Ovary (tissue), 7 donors: ENCODE measurements at regions not wholly inside any gene's neighbourhood (a gene's known extent, or its start where the extent isn't known, plus 50 kb on each side); places are given as distances from the start of the nearest gene placed in this dataset.
"Not testable (repeated sequence)": the region's sequence is repeated elsewhere in the genome, so short reads cannot be mapped to it uniquely, and the experiment has no call there.

Experiments used
- DNase-seq, 5 donors: peaks; one replicate each; pipeline ENCODE4 v3.0.0-alpha.2; 2019 to 2020
- H3K27ac ChIP-seq, 2 donors: fragments of 200-600 bp; one replicate each; pipeline versions ENCODE4 v1.5.1 to v1.8.0; 2019 to 2022
- H3K27me3 ChIP-seq: fragments of 200-600 bp; one replicate; pipeline ENCODE4 v1.8.0; 2022
- H3K36me3 ChIP-seq: fragments of 200-600 bp; sonication (generic); one replicate; pipeline ENCODE4 v1.5.1; 2019
- H3K4me1 ChIP-seq: one replicate; pipeline ENCODE4 v1.8.1; 2013; ENCODE audit warnings: mild to moderate bottlenecking, moderate library complexity; ENCODE audit not compliant: insufficient read depth
- H3K4me3 ChIP-seq: fragments of 200-600 bp; sonication (generic); one replicate; pipeline ENCODE4 v1.5.1; 2017
- H3K9me3 ChIP-seq, 2 donors: fragments of 200-600 bp in 1 of 2; sonication (generic) in 1 of 2; one replicate each; pipeline versions ENCODE4 v1.5.1 to v1.8.1; 2013 to 2019; ENCODE audit warnings: mild to moderate bottlenecking in 1 of 2, moderate library complexity in 1 of 2
- CTCF ChIP-seq, 3 donors: fragments of 450-650 bp in 2 of 3; fragments of 200-600 bp in 1 of 3; IDR thresholded peaks; one replicate each; pipeline versions ENCODE4 v1.5.1 to v1.8.0; 2016 to 2022; ENCODE audit warnings: antibody characterized with exemption in 3 of 3, mild to moderate bottlenecking in 1 of 3
- EP300 ChIP-seq: sonication (generic); formaldehyde crosslinking; IDR thresholded peaks from one replicate; pipeline ENCODE4 v1.6.1; 2017; ENCODE audit warnings: antibody characterized with exemption
- POLR2A ChIP-seq: fragments of 450-650 bp; IDR thresholded peaks from one replicate; pipeline ENCODE4 v1.6.1; 2017; ENCODE audit warnings: antibody characterized with exemption, mild to moderate bottlenecking, moderate library complexity
- WGBS, 3 donors: extraction: QIAGEN DNeasy Blood & Tissue Kit in 1 of 3; methylation state at CpG; one replicate each; pipeline versions ENCODE4 v1.1.5 to v1.1.7; 2013 to 2017; 5-methylcytosine and 5-hydroxymethylcytosine counted together
- intact Hi-C, 4 donors: fragments of 100-400 bp; cut with DNase I; formaldehyde crosslinking; loops; one replicate each; pipeline versions ENCODE4 v1.11.0 to v1.15.1; 2022 to 2023
- donor health status: DM: no; HTN: no; CAD: no; lungs with moderate emphysema.
- donor health status: DM: no; HTN: no; CAD: no.
- donor health status: Bipolar disorder and iron deficiency.
- donor health status: DM: no; HTN: no; CAD: no.
- donor health status: DM: yes; HTN: yes; CAD: no.

- TF ChIP-seq POLR2A, result no peak
- TF ChIP-seq EP300, result no peak
- no peak for TF ChIP-seq CTCF (IDR thresholded peaks at IDR 0.05)
- Histone ChIP-seq H3K4me1 (peaks cover 4% of the 10 kb centered on the region), H3K27me3 (no peaks in the 10 kb centered on the region), H3K9me3 (no peaks in the 10 kb centered on the region), H3K36me3 (no peaks in the 10 kb centered on the region), H3K27ac (no peak overlapping the region), H3K4me3 (no peak overlapping the region)
- no peak for DNase-seq
- intact Hi-C loops, result no loop called here
- WGBS, 3 donors, result 85 to 92% (median 90%) methylated on average over 5 of the region's 5 CpGs
Observed at GRCh38 chr14:23884541-23884904, 69.0 kb upstream of the DHRS4 start.

- Histone ChIP-seq H3K4me3 (no peak overlapping the region), H3K36me3 (no peaks in the 10 kb centered on the region), H3K27ac (no peak overlapping the region), H3K27me3 (no peaks in the 10 kb centered on the region), H3K4me1 (peaks cover 4% of the 10 kb centered on the region), H3K9me3 (no peaks in the 10 kb centered on the region)
- DNase-seq, result no peak
- TF ChIP-seq CTCF (IDR thresholded peaks at IDR 0.05) (no peak), POLR2A (no peak), EP300 (no peak)
- intact Hi-C loops, result no loop called here
- 90 to 97% (median 95%) methylated on average over 1 of the region's 1 CpG for WGBS, 3 donors
Observed at GRCh38 chr14:23887536-23887935, 66.0 kb upstream of the DHRS4 start.

- H3K27me3 ChIP-seq, H3K4me3 ChIP-seq, H3K4me1 ChIP-seq, intact Hi-C loops, H3K36me3 ChIP-seq, H3K27ac ChIP-seq, H3K9me3 ChIP-seq, DNase-seq: not testable (repeated sequence)
- 97% methylated on average over 20 to 26 of the region's 26 CpGs for WGBS, 3 donors
Observed at GRCh38 chr14:23891717-23892116, 61.9 kb upstream of the DHRS4 start.

GRCh38 chr14:23892289-23892688 is 61.3 kb upstream of the DHRS4 start:
- intact Hi-C loops, H3K36me3 ChIP-seq, H3K9me3 ChIP-seq, H3K4me1 ChIP-seq, H3K4me3 ChIP-seq, DNase-seq, H3K27ac ChIP-seq, H3K27me3 ChIP-seq: not testable (repeated sequence)
- 85 to 91% (median 88%) methylated on average over 3 of the region's 3 CpGs for WGBS, 3 donors

GRCh38 chr14:23894362-23895052 is 59.1 kb upstream of the DHRS4 start:
- intact Hi-C loops, result no loop called here

More at GRCh38 chr14:23894362-23895052, 59.1 kb upstream of the DHRS4 start:
- H3K27me3 ChIP-seq, result no peaks in the 10 kb centered on the region
- H3K27ac ChIP-seq, result no peak overlapping the region
- no peak for TF ChIP-seq EP300
- TF ChIP-seq CTCF (IDR thresholded peaks at IDR 0.05), result no peak
- no peak for TF ChIP-seq POLR2A
- H3K36me3 ChIP-seq, result no peaks in the 10 kb centered on the region
- 78 to 86% (median 85%) methylated on average over 4 of the region's 4 CpGs for WGBS, 3 donors
- H3K4me1 ChIP-seq, result no peaks in the 10 kb centered on the region
- no peak for DNase-seq
- no peaks in the 10 kb centered on the region for H3K9me3 ChIP-seq
- H3K4me3 ChIP-seq, result no peak overlapping the region
